ENCODE measurements at regions not wholly inside any gene's neighbourhood (a gene's known extent, or its start where the extent isn't known, plus 50 kb on each side); places are given as distances from the start of the nearest gene placed in this dataset.
"Not testable (repeated sequence)": the region's sequence is repeated elsewhere in the genome, so short reads cannot be mapped to it uniquely, and the experiment has no call there.

DNA sequence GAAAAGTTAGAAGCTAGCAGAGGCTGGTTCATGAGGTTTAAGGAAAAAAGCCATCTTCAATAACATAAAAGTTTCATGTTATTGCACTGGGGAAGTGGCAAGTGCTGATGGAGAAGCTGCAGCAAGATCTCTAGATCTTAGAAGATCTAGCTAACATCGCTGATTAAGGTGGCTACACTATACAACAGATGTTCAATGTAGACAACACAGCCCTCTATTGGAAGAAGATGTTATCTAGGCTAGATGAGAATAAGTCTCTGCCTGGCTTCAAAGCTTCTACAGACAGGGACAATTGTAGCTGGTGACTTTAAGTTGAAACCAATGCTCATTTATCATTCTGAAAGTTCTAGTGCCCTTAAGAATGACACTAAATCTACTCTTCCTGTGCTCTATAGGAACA, 310.3 kb downstream of the KLF13 start:
- DNase-seq; H3K27me3 ChIP-seq; H3K27ac ChIP-seq; H3K36me3 ChIP-seq; H3K9me3 ChIP-seq; intact Hi-C loops (cut with DNase I); H3K4me1 ChIP-seq; H3K4me3 ChIP-seq (replicated peaks in 1 of 3): not testable (repeated sequence)
- WGBS, 2 donors, result 76 to 90% methylated on average over 1 of the region's 1 CpG

GRCh38 chr15:31643955-31644354, 317.3 kb downstream of the KLF13 start:
- H3K9me3 ChIP-seq; H3K27me3 ChIP-seq; H3K27ac ChIP-seq; H3K36me3 ChIP-seq; intact Hi-C loops (cut with DNase I); DNase-seq; H3K4me1 ChIP-seq; H3K4me3 ChIP-seq (replicated peaks in 1 of 3): not testable (repeated sequence)
- 84 to 93% methylated on average over 4 to 5 of the region's 5 CpGs for WGBS, 2 donors

DNA sequence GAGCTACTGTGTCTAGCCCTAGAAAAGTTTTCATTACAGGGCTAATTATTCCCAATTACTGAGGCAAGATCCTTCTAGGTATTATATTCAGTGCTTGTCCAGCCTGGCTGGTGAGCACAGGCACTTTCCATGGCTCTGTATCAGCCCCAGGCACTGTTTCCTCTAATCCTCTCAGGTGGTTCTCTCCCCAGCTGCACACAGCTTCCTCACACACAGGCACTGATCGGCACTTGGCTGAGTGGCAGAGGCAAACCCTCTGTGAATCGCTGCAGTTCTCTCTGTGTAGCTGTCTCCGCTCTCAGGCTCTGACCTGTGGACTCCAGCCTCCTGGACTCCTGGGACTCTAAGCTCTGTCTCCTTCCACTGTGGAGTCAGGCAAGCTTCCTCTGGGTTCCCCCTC, 318.1 kb downstream of the KLF13 start:
- H3K4me1 ChIP-seq; H3K36me3 ChIP-seq; H3K4me3 ChIP-seq (replicated peaks in 1 of 3); intact Hi-C loops (cut with DNase I); H3K27me3 ChIP-seq; H3K27ac ChIP-seq; DNase-seq; H3K9me3 ChIP-seq: not testable (repeated sequence)
- WGBS, 2 donors, result 73 to 76% methylated on average over 3 of the region's 3 CpGs

DNA sequence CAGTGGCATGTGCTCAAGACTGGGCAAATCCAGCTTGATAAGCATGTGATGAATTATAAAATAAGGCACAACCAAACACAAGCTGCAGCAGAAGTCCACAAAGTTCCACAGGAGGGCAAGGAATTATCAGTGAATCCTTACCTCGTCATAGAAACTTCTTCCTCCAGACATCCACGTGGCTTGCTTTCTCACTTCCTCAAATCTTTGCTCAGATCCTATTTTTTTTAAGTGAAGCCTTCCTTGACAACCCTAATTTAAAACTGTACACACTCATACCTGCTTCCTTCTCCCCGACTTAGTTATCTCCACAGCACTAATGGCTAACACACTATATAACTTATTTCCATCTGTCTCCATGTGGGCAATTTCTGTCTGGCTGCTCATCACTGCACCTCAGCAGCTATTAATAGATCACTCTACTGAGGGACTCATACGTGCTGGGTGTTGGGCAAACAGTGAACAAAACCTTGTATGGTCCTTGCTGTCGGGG, 320.7 kb downstream of the KLF13 start:
- H3K27me3 ChIP-seq; H3K9me3 ChIP-seq; H3K4me1 ChIP-seq; DNase-seq; H3K36me3 ChIP-seq; intact Hi-C loops (cut with DNase I); H3K4me3 ChIP-seq (replicated peaks in 1 of 3); H3K27ac ChIP-seq: not testable (repeated sequence)
- WGBS, 2 donors, result 71 to 80% methylated on average over 5 of the region's 5 CpGs

DNA sequence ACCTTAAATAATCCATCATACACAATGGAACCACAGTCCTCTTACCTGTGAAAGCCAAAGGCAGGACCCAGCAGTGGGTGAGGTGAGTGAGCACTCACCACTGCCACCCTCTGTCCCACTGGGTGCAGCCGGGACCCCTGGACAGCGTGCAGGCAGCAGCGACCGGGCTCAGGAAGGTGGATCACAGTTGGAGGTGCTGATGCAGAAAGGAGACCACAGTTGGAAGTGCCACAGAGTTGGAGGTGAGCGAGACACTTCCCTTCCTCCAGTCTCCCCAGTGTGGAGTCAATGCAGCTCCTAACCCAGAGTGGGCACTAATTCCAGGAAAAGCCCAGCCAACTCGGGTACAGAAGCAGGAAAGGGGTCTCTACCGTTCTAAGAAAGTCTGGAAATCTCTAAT, 323.0 kb downstream of the KLF13 start:
- intact Hi-C loops (cut with DNase I), result loop anchor here (2.0 kb wide), 1 partner anchor 217 kb away; no protein-coding TSS in a partner anchor

DNA sequence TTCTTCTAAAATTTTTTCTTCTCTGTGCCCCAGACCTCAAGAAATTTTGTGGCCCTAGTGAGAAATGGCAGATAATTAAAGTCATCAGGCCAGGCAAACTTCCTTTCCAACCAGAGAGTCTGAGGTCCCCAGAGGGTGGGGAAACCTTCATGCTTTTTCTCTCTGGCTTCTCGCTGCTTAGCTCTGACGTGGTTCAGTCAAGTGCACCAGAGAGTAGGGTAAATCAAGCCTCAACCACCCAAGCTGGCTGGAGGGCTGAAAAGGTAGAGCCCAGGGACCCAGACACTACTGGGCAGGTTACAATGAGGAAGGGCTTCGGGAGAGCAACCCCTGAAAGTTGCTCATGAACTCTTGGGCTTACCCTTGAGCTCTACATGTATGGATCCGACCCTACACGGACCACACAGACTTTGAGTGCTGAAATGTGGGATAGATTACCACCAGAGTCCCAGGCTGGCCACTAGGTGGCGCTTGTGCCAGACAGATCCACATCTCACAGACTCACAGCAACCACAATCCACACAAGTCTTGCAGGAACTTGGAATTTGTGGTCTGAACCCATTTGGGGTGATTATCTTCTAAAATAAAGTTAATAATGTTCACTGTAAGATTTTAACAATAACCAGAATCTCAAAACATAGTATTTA, 323.5 kb downstream of the KLF13 start:
- peak; percentile 68 to 76 for DNase-seq
- TF ChIP-seq CTCF (IDR thresholded peaks at IDR 0.05), result peak in 1 of 6 experiments; percentile 38
- H3K27me3 ChIP-seq; H3K36me3 ChIP-seq; H3K4me3 ChIP-seq (replicated peaks in 1 of 3); H3K4me1 ChIP-seq; H3K27ac ChIP-seq; H3K9me3 ChIP-seq; intact Hi-C loops (cut with DNase I): not testable (repeated sequence)
- WGBS, 2 donors, result no CpG with 5 or more reads among the region's 6 CpGs

More for the DNA sequence above, 323.0 kb downstream of the KLF13 start:
- not testable (repeated sequence) for H3K27me3 ChIP-seq; H3K27ac ChIP-seq; H3K4me1 ChIP-seq; H3K9me3 ChIP-seq; DNase-seq; H3K4me3 ChIP-seq (replicated peaks in 1 of 3); H3K36me3 ChIP-seq
- WGBS, 2 donors, result 83 to 89% methylated on average over 7 of the region's 7 CpGs

GRCh38 chr15:31656915-31657314, 330.3 kb downstream of the KLF13 start:
- DNase-seq, result not testable (repeated sequence)
- 67 to 77% methylated on average over 8 of the region's 8 CpGs for WGBS, 2 donors

GRCh38 chr15:31660816-31661215, 334.2 kb downstream of the KLF13 start:
- no peak overlapping the region for H3K27ac ChIP-seq
- TF ChIP-seq POLR2A (IDR thresholded peaks at IDR 0.05), result no peak
- TF ChIP-seq CTCF (IDR thresholded peaks at IDR 0.05), result no peak
- H3K36me3 ChIP-seq, result no peaks in the 10 kb centered on the region
- H3K4me1 ChIP-seq, result no peaks in the 10 kb centered on the region
- DNase-seq, result no peak
- intact Hi-C loops (cut with DNase I), result no loop called here
- H3K9me3 ChIP-seq, result no peaks in the 10 kb centered on the region
- no peak overlapping the region for H3K4me3 ChIP-seq (replicated peaks in 1 of 3)
- no peaks in the 10 kb centered on the region for H3K27me3 ChIP-seq
- WGBS, 2 donors, result 90 to 96% methylated on average over 4 of the region's 4 CpGs

More at GRCh38 chr15:31656915-31657314, 330.3 kb downstream of the KLF13 start:
- H3K9me3 ChIP-seq; intact Hi-C loops (cut with DNase I); H3K4me1 ChIP-seq; H3K27ac ChIP-seq; H3K4me3 ChIP-seq (replicated peaks in 1 of 3); H3K36me3 ChIP-seq; H3K27me3 ChIP-seq: not testable (repeated sequence)

DNA sequence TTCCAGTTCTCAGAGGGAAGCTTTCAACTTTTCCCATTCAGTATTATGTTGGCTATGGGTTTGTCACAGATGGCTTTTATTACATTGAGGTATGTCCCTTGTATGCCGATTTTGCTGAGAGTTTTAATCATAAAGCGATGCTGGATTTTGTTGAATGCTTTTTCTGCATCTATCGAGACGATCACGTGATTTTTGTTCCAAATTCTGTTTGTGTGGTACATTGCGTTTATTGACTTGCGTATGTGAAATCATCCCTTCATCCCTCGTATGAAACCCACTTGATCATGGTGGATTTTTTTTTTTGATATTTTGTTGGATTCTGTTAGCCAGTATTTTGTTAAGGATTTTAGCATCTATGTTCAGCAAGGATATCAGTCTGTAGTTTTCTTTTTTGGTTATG, 339.1 kb downstream of the KLF13 start:
- intact Hi-C loops (cut with DNase I); DNase-seq; H3K4me1 ChIP-seq; H3K9me3 ChIP-seq; H3K36me3 ChIP-seq; H3K27me3 ChIP-seq; H3K4me3 ChIP-seq (replicated peaks in 1 of 3); H3K27ac ChIP-seq: not testable (repeated sequence)
- 93 to 97% methylated on average over 8 of the region's 8 CpGs for WGBS, 2 donors

- H3K27me3 ChIP-seq; H3K4me1 ChIP-seq; DNase-seq; H3K27ac ChIP-seq; H3K9me3 ChIP-seq; H3K4me3 ChIP-seq (replicated peaks in 1 of 3); H3K36me3 ChIP-seq; intact Hi-C loops (cut with DNase I): not testable (repeated sequence)
- WGBS, 2 donors, result 91 to 95% methylated on average over 8 to 11 of the region's 11 CpGs
Observed at GRCh38 chr15:31669158-31669908, 342.7 kb downstream of the KLF13 start.

DNA sequence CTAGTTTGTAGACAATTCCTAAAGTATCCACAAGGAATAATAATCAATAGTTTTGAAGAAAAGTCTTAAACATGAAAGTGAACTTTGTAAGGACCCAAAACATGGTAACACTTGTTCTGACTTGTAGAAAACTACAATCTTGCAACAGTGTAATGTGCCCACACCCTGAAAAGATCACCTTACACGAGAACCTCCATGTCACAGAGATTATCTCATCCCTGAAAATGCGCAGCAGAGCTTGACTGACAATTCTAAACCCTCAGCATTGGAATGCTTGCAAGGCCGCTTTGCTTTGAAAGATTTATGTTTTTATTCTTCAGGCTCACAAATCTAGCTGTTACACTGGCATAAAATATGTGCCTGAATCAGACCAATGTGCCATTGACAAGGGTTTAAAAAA, 346.6 kb downstream of the KLF13 start:
- H3K4me3 ChIP-seq (replicated peaks in 1 of 3); H3K9me3 ChIP-seq; H3K4me1 ChIP-seq; H3K27me3 ChIP-seq; DNase-seq; H3K27ac ChIP-seq; H3K36me3 ChIP-seq; intact Hi-C loops (cut with DNase I): not testable (repeated sequence)
- 93 to 94% methylated on average over 3 of the region's 3 CpGs for WGBS, 2 donors

Measured in thyroid gland (tissue), 4 donors.